Keratinocyte (primary cell): ENCODE measurements at regions not wholly inside any gene's neighbourhood (a gene's known extent, or its start where the extent isn't known, plus 50 kb on each side); places are given as distances from the start of the nearest gene placed in this dataset.

Experiments
- DNase-seq: peaks from one replicate; pipeline ENCODE4 v3.0.0-alpha.2; 2011; ENCODE audit warnings: low read depth, missing footprints, low spot score
- FAIRE-seq: peaks from 2 replicates; lab custom pipeline; 2011; peaks lifted over from hg19 to GRCh38; lab: Jason Lieb, UNC
- H2AFZ ChIP-seq: 2 replicates; pipeline ENCODE4 v1.6.0; 2012; ENCODE audit warnings: low read length, control low read depth, inconsistent platforms; ENCODE audit not compliant: control insufficient read depth
- H3K27ac ChIP-seq: 2 replicates; pipeline ENCODE4 v1.5.1; 2011; ENCODE audit warnings: low read length; ENCODE audit not compliant: control insufficient read depth, insufficient read depth
- H3K27me3 ChIP-seq: 3 replicates; pipeline ENCODE4 v1.6.0; 2011; ENCODE audit warnings: low read length; ENCODE audit not compliant: control insufficient read depth, insufficient read depth; ENCODE audit errors: extremely low read depth
- H3K36me3 ChIP-seq, 2 experiments: 2 replicates in 1 of 2; 3 replicates in 1 of 2; pipeline ENCODE4 v1.5.1; 2011; ENCODE audit warnings: low read length in 2 of 2, mild to moderate bottlenecking in 1 of 2; ENCODE audit not compliant: control insufficient read depth in 2 of 2, insufficient read depth in 2 of 2; ENCODE audit errors: extremely low read depth in 1 of 2
- H3K4me1 ChIP-seq: 3 replicates; pipeline ENCODE4 v1.5.1; 2011; ENCODE audit warnings: low read length; ENCODE audit not compliant: control insufficient read depth, insufficient read depth; ENCODE audit errors: extremely low read depth
- H3K4me2 ChIP-seq: 3 replicates; pipeline ENCODE4 v1.6.0; 2011; ENCODE audit warnings: low read depth, low read length; ENCODE audit not compliant: control insufficient read depth, insufficient read depth; ENCODE audit errors: extremely low read depth
- H3K4me3 ChIP-seq, 3 experiments: fragments of 200-600 bp in 1 of 3; sonication (generic) in 1 of 3; 2 replicates in 2 of 3; 3 replicates in 1 of 3; pipeline ENCODE4 v1.5.1; 2011 to 2016; ENCODE audit warnings: low read length in 3 of 3, mild to moderate bottlenecking in 3 of 3, control low read depth in 2 of 3, inconsistent platforms in 1 of 3, low read depth in 1 of 3, mixed read lengths in 1 of 3, mixed run types in 1 of 3, moderate library complexity in 1 of 3; ENCODE audit not compliant: control insufficient read depth in 2 of 3, insufficient read depth in 2 of 3; ENCODE audit errors: extremely low read depth in 1 of 3
- H3K79me2 ChIP-seq: 2 replicates; pipeline ENCODE4 v1.6.0; 2012; ENCODE audit warnings: low read length; ENCODE audit not compliant: control insufficient read depth, insufficient read depth
- H3K9ac ChIP-seq: 3 replicates; pipeline ENCODE4 v1.6.0; 2011; ENCODE audit warnings: low read length; ENCODE audit not compliant: control insufficient read depth, insufficient read depth; ENCODE audit errors: extremely low read depth
- H3K9me1 ChIP-seq: 3 replicates; pipeline ENCODE4 v1.6.0; 2011; ENCODE audit warnings: low read length; ENCODE audit not compliant: control insufficient read depth, insufficient read depth; ENCODE audit errors: extremely low read depth
- H3K9me3 ChIP-seq: 2 replicates; pipeline ENCODE4 v1.5.1; 2012; ENCODE audit warnings: low read depth, low read length; ENCODE audit not compliant: control insufficient read depth
- H4K20me1 ChIP-seq: 3 replicates; pipeline ENCODE4 v1.6.0; 2011; ENCODE audit warnings: low read length; ENCODE audit not compliant: control insufficient read depth, insufficient read depth; ENCODE audit errors: extremely low read depth
- EZH2 ChIP-seq: IDR thresholded peaks from one replicate; pipeline ENCODE4 v1.6.1; 2012; ENCODE audit warnings: inconsistent platforms, mild to moderate bottlenecking, low read length, moderate library complexity
- dilution Hi-C: fragments of 300-500 bp; cut with MboI; formaldehyde crosslinking; loops from one replicate; pipeline ENCODE4 v1.7.0; 2020; ENCODE audit warnings: low sequenced_read_pairs; ENCODE audit not compliant: extremely low pct_ligation_motif_present
- TF ChIP-seq, protein P1 (sequence below), 3 experiments: IDR thresholded peaks in 1 of 3; conservative IDR thresholded peaks in 1 of 3; optimal IDR thresholded peaks in 1 of 3; 2 replicates in 2 of 3; 3 replicates in 1 of 3; pipeline versions ENCODE3 to v1.5.1; 2011; ENCODE audit warnings: low read length in 3 of 3, mild to moderate bottlenecking in 3 of 3, moderate library complexity in 2 of 3, control low read depth in 1 of 3, inconsistent platforms in 1 of 3; ENCODE audit not compliant: insufficient read depth in 2 of 3; ENCODE audit errors: extremely low read depth in 1 of 3

DNA sequence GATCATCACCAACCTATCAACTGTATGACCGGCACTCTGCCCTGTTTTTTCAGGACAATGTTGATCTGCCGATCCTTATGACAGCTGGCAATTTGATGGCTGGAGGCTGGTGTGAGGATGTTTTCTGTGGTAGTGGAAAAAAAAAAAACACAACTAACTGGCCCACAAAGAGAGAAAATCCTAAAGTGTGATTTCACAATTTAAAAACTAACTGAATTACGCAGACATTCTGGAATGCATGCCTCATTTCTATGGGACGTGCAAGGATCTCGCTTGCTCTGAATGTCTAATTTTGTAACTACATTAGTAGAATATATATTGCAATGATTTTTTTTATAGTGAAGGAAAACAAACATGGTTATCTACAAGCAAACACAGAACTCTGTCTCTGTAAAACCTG is 590.5 kb downstream of the ETS1 start:
- dilution Hi-C loops: no loop called here
- H2AFZ ChIP-seq: no peak overlapping the region
- no peaks in the 10 kb centered on the region for H3K79me2 ChIP-seq
- no peak overlapping the region for H3K9ac ChIP-seq
- FAIRE-seq: no peak
- no peaks in the 10 kb centered on the region for H3K27me3 ChIP-seq
- DNase-seq: no peak
- H3K9me3 ChIP-seq: no peaks in the 10 kb centered on the region
- no peaks in the 10 kb centered on the region for H3K9me1 ChIP-seq
- no peak for TF ChIP-seq EZH2
- TF ChIP-seq, protein P1, sequence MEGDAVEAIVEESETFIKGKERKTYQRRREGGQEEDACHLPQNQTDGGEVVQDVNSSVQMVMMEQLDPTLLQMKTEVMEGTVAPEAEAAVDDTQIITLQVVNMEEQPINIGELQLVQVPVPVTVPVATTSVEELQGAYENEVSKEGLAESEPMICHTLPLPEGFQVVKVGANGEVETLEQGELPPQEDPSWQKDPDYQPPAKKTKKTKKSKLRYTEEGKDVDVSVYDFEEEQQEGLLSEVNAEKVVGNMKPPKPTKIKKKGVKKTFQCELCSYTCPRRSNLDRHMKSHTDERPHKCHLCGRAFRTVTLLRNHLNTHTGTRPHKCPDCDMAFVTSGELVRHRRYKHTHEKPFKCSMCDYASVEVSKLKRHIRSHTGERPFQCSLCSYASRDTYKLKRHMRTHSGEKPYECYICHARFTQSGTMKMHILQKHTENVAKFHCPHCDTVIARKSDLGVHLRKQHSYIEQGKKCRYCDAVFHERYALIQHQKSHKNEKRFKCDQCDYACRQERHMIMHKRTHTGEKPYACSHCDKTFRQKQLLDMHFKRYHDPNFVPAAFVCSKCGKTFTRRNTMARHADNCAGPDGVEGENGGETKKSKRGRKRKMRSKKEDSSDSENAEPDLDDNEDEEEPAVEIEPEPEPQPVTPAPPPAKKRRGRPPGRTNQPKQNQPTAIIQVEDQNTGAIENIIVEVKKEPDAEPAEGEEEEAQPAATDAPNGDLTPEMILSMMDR (optimal IDR thresholded peaks at IDR 0.05 in 1 of 3, IDR thresholded peaks at IDR 0.05 in 1 of 3, conservative IDR thresholded peaks at IDR 0.05 in 1 of 3; ENCODE audit: extremely low read depth in 1 of 3, insufficient read depth in 2 of 3, low read length in 3 of 3): no peak
- H3K4me1 ChIP-seq: no peaks in the 10 kb centered on the region
- no peak overlapping the region for H3K4me2 ChIP-seq
- no peak overlapping the region for H3K27ac ChIP-seq
- no peaks in the 10 kb centered on the region for H3K36me3 ChIP-seq
- H3K4me3 ChIP-seq: no peak overlapping the region
- no peaks in the 10 kb centered on the region for H4K20me1 ChIP-seq

DNA sequence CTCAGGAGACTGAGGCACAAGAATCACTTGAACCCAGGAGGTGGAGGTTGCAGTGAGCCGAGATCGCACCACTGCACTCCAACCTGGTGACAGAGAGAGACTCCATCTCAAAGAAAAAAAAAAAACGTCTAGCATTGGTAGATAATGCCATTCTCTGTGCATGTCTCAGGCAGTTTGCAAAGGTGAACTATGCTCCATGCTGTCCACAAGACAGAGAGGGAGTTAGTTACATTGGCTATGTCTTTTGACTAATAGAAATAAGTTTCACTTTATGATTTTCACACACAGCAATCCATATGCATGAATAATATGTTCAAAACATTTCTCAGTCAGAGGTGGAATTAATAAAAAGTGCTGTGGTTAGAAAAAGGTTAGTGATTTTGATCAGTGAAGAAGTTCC is 591.4 kb downstream of the ETS1 start:
- Histone ChIP-seq H3K9me1 (no peaks in the 10 kb centered on the region), H2AFZ (no peak overlapping the region), H3K9ac (no peak overlapping the region), H4K20me1 (no peaks in the 10 kb centered on the region), H3K9me3 (no peaks in the 10 kb centered on the region), H3K27ac (no peak overlapping the region), H3K4me2 (no peak overlapping the region), H3K4me1 (no peaks in the 10 kb centered on the region), H3K4me3 (no peak overlapping the region), H3K36me3 (no peaks in the 10 kb centered on the region), H3K27me3 (no peaks in the 10 kb centered on the region), H3K79me2 (no peaks in the 10 kb centered on the region)
- TF ChIP-seq, protein P1 (optimal IDR thresholded peaks at IDR 0.05 in 1 of 3, IDR thresholded peaks at IDR 0.05 in 1 of 3, conservative IDR thresholded peaks at IDR 0.05 in 1 of 3; ENCODE audit: extremely low read depth in 1 of 3, insufficient read depth in 2 of 3, low read length in 3 of 3): no peak
- TF ChIP-seq EZH2: no peak
- no peak for DNase-seq
- dilution Hi-C loops: no loop called here
- no peak for FAIRE-seq
